GM19240 (cell line): ENCODE measurements at regions not wholly inside any gene's neighbourhood (a gene's known extent, or its start where the extent isn't known, plus 50 kb on each side); places are given as distances from the start of the nearest gene placed in this dataset.
"Not testable (repeated sequence)": the region's sequence is repeated elsewhere in the genome, so short reads cannot be mapped to it uniquely, and the experiment has no call there.

ENCODE experiments used
- DNase-seq: peaks from one replicate; pipeline ENCODE4 v3.0.0; 2011; ENCODE audit warnings: low spot score; ENCODE audit not compliant: insufficient read length

- DNase-seq = no peak
These were observed 338.6 kb upstream of the ZFP42 start for GRCh38 chr4:187656959-187657358.

- DNase-seq = no peak
These were observed 332.5 kb upstream of the ZFP42 start for GRCh38 chr4:187663076-187663475.

- no peak for DNase-seq
These were observed 331.6 kb upstream of the ZFP42 start for GRCh38 chr4:187664011-187664410.

GRCh38 chr4:187665086-187665485, 330.5 kb upstream of the ZFP42 start:
- no peak for DNase-seq

- no peak for DNase-seq
These were observed 329.5 kb upstream of the ZFP42 start for GRCh38 chr4:187666034-187666433.

- no peak for DNase-seq
These were observed 328.7 kb upstream of the ZFP42 start for GRCh38 chr4:187666697-187667494.

- DNase-seq = no peak
These were observed 327.0 kb upstream of the ZFP42 start for GRCh38 chr4:187668526-187669082.

- DNase-seq = not testable (repeated sequence)
These were observed 324.1 kb upstream of the ZFP42 start for GRCh38 chr4:187671521-187671920.

GRCh38 chr4:187671958-187672357, 323.6 kb upstream of the ZFP42 start:
- not testable (repeated sequence) for DNase-seq

GRCh38 chr4:187672526-187672925, 323.0 kb upstream of the ZFP42 start:
- DNase-seq = not testable (repeated sequence)

- no peak for DNase-seq
These were observed 316.1 kb upstream of the ZFP42 start for GRCh38 chr4:187679450-187679849.

- no peak for DNase-seq
These were observed 310.3 kb upstream of the ZFP42 start for GRCh38 chr4:187685247-187685646.

- no peak for DNase-seq
These were observed 307.9 kb upstream of the ZFP42 start for GRCh38 chr4:187687697-187688096.

GRCh38 chr4:187692626-187693025, 302.9 kb upstream of the ZFP42 start:
- no peak for DNase-seq

GRCh38 chr4:187695531-187695930, 300.0 kb upstream of the ZFP42 start:
- DNase-seq = not testable (repeated sequence)

- no peak for DNase-seq
These were observed 284.0 kb upstream of the ZFP42 start for GRCh38 chr4:187711586-187711985.

GRCh38 chr4:187714957-187715356, 280.6 kb upstream of the ZFP42 start:
- no peak for DNase-seq

GRCh38 chr4:187715466-187715865, 280.1 kb upstream of the ZFP42 start:
- no peak for DNase-seq

- no peak for DNase-seq
These were observed 271.1 kb upstream of the ZFP42 start for GRCh38 chr4:187724456-187724855.

GRCh38 chr4:187726485-187726884, 269.1 kb upstream of the ZFP42 start:
- DNase-seq = no peak

- DNase-seq = no peak
These were observed 263.0 kb upstream of the ZFP42 start for GRCh38 chr4:187732524-187732923.

- no peak for DNase-seq
These were observed 255.8 kb upstream of the ZFP42 start for GRCh38 chr4:187739771-187740170.

- DNase-seq = no peak
These were observed 250.7 kb upstream of the ZFP42 start for GRCh38 chr4:187744911-187745310.
